GM03348 (cell line): ENCODE measurements at regions not wholly inside any gene's neighbourhood (a gene's known extent, or its start where the extent isn't known, plus 50 kb on each side); places are given as distances from the start of the nearest gene placed in this dataset.
"Not testable (repeated sequence)": the region's sequence is repeated elsewhere in the genome, so short reads cannot be mapped to it uniquely, and the experiment has no call there.

Source experiments
- DNase-seq: peaks from one replicate; pipeline ENCODE4 v3.0.0; 2012; ENCODE audit warnings: low spot score

GRCh38 chr3:87489892-87490291 is 213.5 kb upstream of the POU1F1 start:
- DNase-seq = no peak

GRCh38 chr3:87488765-87489164 is 212.4 kb upstream of the POU1F1 start:
- peak; percentile 33 for DNase-seq

GRCh38 chr3:87486635-87487034 is 210.3 kb upstream of the POU1F1 start:
- not testable (repeated sequence) for DNase-seq

- no peak for DNase-seq
Observed at GRCh38 chr3:87486115-87486514, 209.7 kb upstream of the POU1F1 start.

- DNase-seq = no peak
Observed at GRCh38 chr3:87478716-87479115, 202.3 kb upstream of the POU1F1 start.

- DNase-seq = no peak
Observed at GRCh38 chr3:87473944-87474343, 197.6 kb upstream of the POU1F1 start.

- peak; percentile 43 for DNase-seq
Observed at GRCh38 chr3:87468938-87469337, 192.6 kb upstream of the POU1F1 start.

- no peak for DNase-seq
Observed at GRCh38 chr3:87468235-87468634, 191.9 kb upstream of the POU1F1 start.

GRCh38 chr3:87462228-87462627 is 185.8 kb upstream of the POU1F1 start:
- DNase-seq = no peak

GRCh38 chr3:87461443-87461842 is 185.1 kb upstream of the POU1F1 start:
- DNase-seq = no peak

- no peak for DNase-seq
Observed at GRCh38 chr3:87461036-87461435, 184.7 kb upstream of the POU1F1 start.

- DNase-seq = no peak
Observed at GRCh38 chr3:87448558-87448957, 172.2 kb upstream of the POU1F1 start.

GRCh38 chr3:87446849-87447387 is 170.5 kb upstream of the POU1F1 start:
- no peak for DNase-seq

- no peak for DNase-seq
Observed at GRCh38 chr3:87442470-87442869, 166.1 kb upstream of the POU1F1 start.

GRCh38 chr3:87437765-87438164 is 161.4 kb upstream of the POU1F1 start:
- DNase-seq = peak; percentile 4

GRCh38 chr3:87436781-87437543 is 160.6 kb upstream of the POU1F1 start:
- peak; percentile 31 for DNase-seq

GRCh38 chr3:87435926-87436620 is 159.7 kb upstream of the POU1F1 start:
- DNase-seq = peak; percentile 12

- DNase-seq = not testable (repeated sequence)
Observed at GRCh38 chr3:87433445-87433844, 157.1 kb upstream of the POU1F1 start.

GRCh38 chr3:87426918-87427317 is 150.5 kb upstream of the POU1F1 start:
- DNase-seq = peak; percentile 52

GRCh38 chr3:87425056-87425455 is 148.7 kb upstream of the POU1F1 start:
- no peak for DNase-seq

GRCh38 chr3:87423336-87423735 is 147.0 kb upstream of the POU1F1 start:
- no peak for DNase-seq

GRCh38 chr3:87422333-87422732 is 145.9 kb upstream of the POU1F1 start:
- no peak for DNase-seq

GRCh38 chr3:87420171-87420570 is 143.8 kb upstream of the POU1F1 start:
- DNase-seq = no peak
